ENCODE measurements at regions not wholly inside any gene's neighbourhood (a gene's known extent, or its start where the extent isn't known, plus 50 kb on each side); places are given as distances from the start of the nearest gene placed in this dataset.

- TF ChIP-seq CTCF (IDR thresholded peaks at IDR 0.05 in 4 of 5, conservative IDR thresholded peaks at IDR 0.05 in 1 of 5), result no peak
- no peak for TF ChIP-seq POLR2A (IDR thresholded peaks at IDR 0.05)
These were observed 117.4 kb upstream of the SH3BP4 start for GRCh38 chr2:234834228-234834923.
